ENCODE measurements at regions not wholly inside any gene's neighbourhood (a gene's known extent, or its start where the extent isn't known, plus 50 kb on each side); places are given as distances from the start of the nearest gene placed in this dataset.

GRCh38 chr2:156177654-156178053 lies 154.9 kb downstream of the NR4A2 start:
- H2AK5ac ChIP-seq (ENCODE audit: low read length, severe bottlenecking), result no peak overlapping the region
- 95% methylated on average over 2 of the region's 3 CpGs for WGBS

GRCh38 chr2:156175946-156176345 lies 156.6 kb downstream of the NR4A2 start:
- H3K23ac ChIP-seq (ENCODE audit: low read length in 2 of 2), result no peak overlapping the region
- no peak overlapping the region for H3K4me3 ChIP-seq (ENCODE audit: insufficient read depth in 1 of 2, low read depth in 1 of 2, low read length in 2 of 2)
- H3K4me1 ChIP-seq (ENCODE audit: control insufficient read depth, insufficient read depth, low read depth, low read length), result no peaks in the 10 kb centered on the region
- no peak overlapping the region for H3K18ac ChIP-seq (ENCODE audit: low read depth in 1 of 2, low read length in 2 of 2)
- H3K27ac ChIP-seq (ENCODE audit: low read length, poor library complexity, severe bottlenecking), result no peak overlapping the region
- H3K4me2 ChIP-seq (ENCODE audit: low read length, poor library complexity, severe bottlenecking), result no peak overlapping the region
- H3K27me3 ChIP-seq (ENCODE audit: control insufficient read depth in 1 of 2, insufficient read depth in 1 of 2, low read length in 2 of 2), result no peaks in the 10 kb centered on the region
- no peak overlapping the region for H2BK12ac ChIP-seq (ENCODE audit: low read length in 2 of 2)
- no peak overlapping the region for H2BK15ac ChIP-seq (ENCODE audit: low read depth, poor library complexity, severe bottlenecking)
- H4K8ac ChIP-seq (ENCODE audit: low read length), result no peak overlapping the region
- no peak overlapping the region for H3K14ac ChIP-seq (ENCODE audit: low read length in 2 of 2)
- no peaks in the 10 kb centered on the region for H3K36me3 ChIP-seq (ENCODE audit: control insufficient read depth in 1 of 2, insufficient read depth in 2 of 2, low read depth in 1 of 2, low read length in 2 of 2)
- no peak overlapping the region for H4K91ac ChIP-seq (ENCODE audit: low read length)
- DNase-seq, result no peak
- H3K9me3 ChIP-seq (ENCODE audit: control insufficient read depth, low read length), result no peaks in the 10 kb centered on the region
- H2BK5ac ChIP-seq (ENCODE audit: low read depth, low read length, poor library complexity, severe bottlenecking), result no peak overlapping the region
- no peak overlapping the region for H2BK120ac ChIP-seq (ENCODE audit: low read depth, low read length)
- no peak overlapping the region for H3K4ac ChIP-seq (ENCODE audit: low read depth in 1 of 2, low read length in 2 of 2)
- no peak overlapping the region for H2AK5ac ChIP-seq (ENCODE audit: low read length, severe bottlenecking)
- H2AFZ ChIP-seq (ENCODE audit: low read depth, low read length), result no peak overlapping the region
- H3K79me1 ChIP-seq (replicated peaks; ENCODE audit: low read length, poor library complexity, severe bottlenecking), result no peaks in the 10 kb centered on the region
- no peak overlapping the region for H3K9ac ChIP-seq (ENCODE audit: low read length)
- no CpG with 5 or more reads among the region's 2 CpGs for WGBS

More at GRCh38 chr2:156177654-156178053, 154.9 kb downstream of the NR4A2 start:
- H3K4me3 ChIP-seq (ENCODE audit: insufficient read depth in 1 of 2, low read depth in 1 of 2, low read length in 2 of 2), result no peak overlapping the region
- no peaks in the 10 kb centered on the region for H3K4me1 ChIP-seq (ENCODE audit: control insufficient read depth, insufficient read depth, low read depth, low read length)
- no peak overlapping the region for H2BK12ac ChIP-seq (ENCODE audit: low read length in 2 of 2)
- H3K4me2 ChIP-seq (ENCODE audit: low read length, poor library complexity, severe bottlenecking), result no peak overlapping the region
- DNase-seq, result no peak
- H3K9me3 ChIP-seq (ENCODE audit: control insufficient read depth, low read length), result no peaks in the 10 kb centered on the region
- no peaks in the 10 kb centered on the region for H3K27me3 ChIP-seq (ENCODE audit: control insufficient read depth in 1 of 2, insufficient read depth in 1 of 2, low read length in 2 of 2)
- no peak overlapping the region for H3K18ac ChIP-seq (ENCODE audit: low read depth in 1 of 2, low read length in 2 of 2)
- H2BK120ac ChIP-seq (ENCODE audit: low read depth, low read length), result no peak overlapping the region
- no peak overlapping the region for H3K14ac ChIP-seq (ENCODE audit: low read length in 2 of 2)
- H3K36me3 ChIP-seq (ENCODE audit: control insufficient read depth in 1 of 2, insufficient read depth in 2 of 2, low read depth in 1 of 2, low read length in 2 of 2), result no peaks in the 10 kb centered on the region
- H2BK15ac ChIP-seq (ENCODE audit: low read depth, poor library complexity, severe bottlenecking), result no peak overlapping the region
- no peak overlapping the region for H3K4ac ChIP-seq (ENCODE audit: low read depth in 1 of 2, low read length in 2 of 2)
- H4K91ac ChIP-seq (ENCODE audit: low read length), result no peak overlapping the region
- H3K27ac ChIP-seq (ENCODE audit: low read length, poor library complexity, severe bottlenecking), result no peak overlapping the region
- H4K8ac ChIP-seq (ENCODE audit: low read length), result no peak overlapping the region
- no peak overlapping the region for H3K9ac ChIP-seq (ENCODE audit: low read length)
- no peak overlapping the region for H2BK5ac ChIP-seq (ENCODE audit: low read depth, low read length, poor library complexity, severe bottlenecking)
- no peaks in the 10 kb centered on the region for H3K79me1 ChIP-seq (replicated peaks; ENCODE audit: low read length, poor library complexity, severe bottlenecking)
- no peak overlapping the region for H3K23ac ChIP-seq (ENCODE audit: low read length in 2 of 2)
- H2AFZ ChIP-seq (ENCODE audit: low read depth, low read length), result no peak overlapping the region

- no peak overlapping the region for H2BK12ac ChIP-seq (ENCODE audit: low read length in 2 of 2)
- no peak overlapping the region for H2BK15ac ChIP-seq (ENCODE audit: low read depth, poor library complexity, severe bottlenecking)
- no peaks in the 10 kb centered on the region for H3K27me3 ChIP-seq (ENCODE audit: control insufficient read depth in 1 of 2, insufficient read depth in 1 of 2, low read length in 2 of 2)
- H3K4me2 ChIP-seq (ENCODE audit: low read length, poor library complexity, severe bottlenecking), result no peak overlapping the region
- H4K8ac ChIP-seq (ENCODE audit: low read length), result no peak overlapping the region
- H3K23ac ChIP-seq (ENCODE audit: low read length in 2 of 2), result no peak overlapping the region
- no peaks in the 10 kb centered on the region for H3K9me3 ChIP-seq (ENCODE audit: control insufficient read depth, low read length)
- no peak overlapping the region for H3K14ac ChIP-seq (ENCODE audit: low read length in 2 of 2)
- H3K9ac ChIP-seq (ENCODE audit: low read length), result no peak overlapping the region
- DNase-seq, result no peak
- no peak overlapping the region for H3K27ac ChIP-seq (ENCODE audit: low read length, poor library complexity, severe bottlenecking)
- no peak overlapping the region for H2AK5ac ChIP-seq (ENCODE audit: low read length, severe bottlenecking)
- H2AFZ ChIP-seq (ENCODE audit: low read depth, low read length), result no peak overlapping the region
- 40% methylated on average over 2 of the region's 2 CpGs for WGBS
- H3K18ac ChIP-seq (ENCODE audit: low read depth in 1 of 2, low read length in 2 of 2), result no peak overlapping the region
- H3K4me1 ChIP-seq (ENCODE audit: control insufficient read depth, insufficient read depth, low read depth, low read length), result no peaks in the 10 kb centered on the region
- no peak overlapping the region for H2BK120ac ChIP-seq (ENCODE audit: low read depth, low read length)
- no peak overlapping the region for H3K4me3 ChIP-seq (ENCODE audit: insufficient read depth in 1 of 2, low read depth in 1 of 2, low read length in 2 of 2)
- H3K36me3 ChIP-seq (ENCODE audit: control insufficient read depth in 1 of 2, insufficient read depth in 2 of 2, low read depth in 1 of 2, low read length in 2 of 2), result no peaks in the 10 kb centered on the region
- H3K4ac ChIP-seq (ENCODE audit: low read depth in 1 of 2, low read length in 2 of 2), result no peak overlapping the region
- no peak overlapping the region for H2BK5ac ChIP-seq (ENCODE audit: low read depth, low read length, poor library complexity, severe bottlenecking)
- no peaks in the 10 kb centered on the region for H3K79me1 ChIP-seq (replicated peaks; ENCODE audit: low read length, poor library complexity, severe bottlenecking)
- no peak overlapping the region for H4K91ac ChIP-seq (ENCODE audit: low read length)
These were observed 161.6 kb downstream of the NR4A2 start for GRCh38 chr2:156170929-156171328.

- no peak overlapping the region for H3K27ac ChIP-seq (ENCODE audit: low read length, poor library complexity, severe bottlenecking)
These were observed 166.8 kb downstream of the NR4A2 start for GRCh38 chr2:156165742-156166141.

More at GRCh38 chr2:156165742-156166141, 166.8 kb downstream of the NR4A2 start:
- no peak overlapping the region for H2AK5ac ChIP-seq (ENCODE audit: low read length, severe bottlenecking)
- no peak overlapping the region for H3K23ac ChIP-seq (ENCODE audit: low read length in 2 of 2)
- no peak overlapping the region for H3K4ac ChIP-seq (ENCODE audit: low read depth in 1 of 2, low read length in 2 of 2)
- no peaks in the 10 kb centered on the region for H3K27me3 ChIP-seq (ENCODE audit: control insufficient read depth in 1 of 2, insufficient read depth in 1 of 2, low read length in 2 of 2)
- no peak overlapping the region for H2BK5ac ChIP-seq (ENCODE audit: low read depth, low read length, poor library complexity, severe bottlenecking)
- no peak for DNase-seq
- no peak overlapping the region for H3K9ac ChIP-seq (ENCODE audit: low read length)
- H2BK12ac ChIP-seq (ENCODE audit: low read length in 2 of 2), result no peak overlapping the region
- no peaks in the 10 kb centered on the region for H3K4me1 ChIP-seq (ENCODE audit: control insufficient read depth, insufficient read depth, low read depth, low read length)
- no peak overlapping the region for H2BK15ac ChIP-seq (ENCODE audit: low read depth, poor library complexity, severe bottlenecking)
- H3K4me2 ChIP-seq (ENCODE audit: low read length, poor library complexity, severe bottlenecking), result no peak overlapping the region
- H2BK120ac ChIP-seq (ENCODE audit: low read depth, low read length), result no peak overlapping the region
- no peak overlapping the region for H2AFZ ChIP-seq (ENCODE audit: low read depth, low read length)
- H4K8ac ChIP-seq (ENCODE audit: low read length), result no peak overlapping the region
- WGBS, result no CpG with 5 or more reads among the region's 2 CpGs
- no peaks in the 10 kb centered on the region for H3K79me1 ChIP-seq (replicated peaks; ENCODE audit: low read length, poor library complexity, severe bottlenecking)
- no peak overlapping the region for H3K14ac ChIP-seq (ENCODE audit: low read length in 2 of 2)
- H4K91ac ChIP-seq (ENCODE audit: low read length), result no peak overlapping the region
- H3K36me3 ChIP-seq (ENCODE audit: control insufficient read depth in 1 of 2, insufficient read depth in 2 of 2, low read depth in 1 of 2, low read length in 2 of 2), result no peaks in the 10 kb centered on the region
- H3K4me3 ChIP-seq (ENCODE audit: insufficient read depth in 1 of 2, low read depth in 1 of 2, low read length in 2 of 2), result no peak overlapping the region
- H3K9me3 ChIP-seq (ENCODE audit: control insufficient read depth, low read length), result no peaks in the 10 kb centered on the region
- H3K18ac ChIP-seq (ENCODE audit: low read depth in 1 of 2, low read length in 2 of 2), result no peak overlapping the region
